A549 (cell line): ENCODE measurements at regions not wholly inside any gene's neighbourhood (a gene's known extent, or its start where the extent isn't known, plus 50 kb on each side); places are given as distances from the start of the nearest gene placed in this dataset.

Experiments used
- CHD2 ChIP-seq: fragments of 150-350 bp; IDR thresholded peaks from 2 replicates; pipeline ENCODE4 v1.6.1; 2014; ENCODE audit warnings: low read length; ENCODE audit not compliant: partially characterized antibody
- EHMT2 ChIP-seq: fragments of 200-600 bp; sonication (generic); IDR thresholded peaks from 2 replicates; pipeline ENCODE4 v1.6.1; 2016; ENCODE audit warnings: antibody characterized with exemption, low read depth, mild to moderate bottlenecking, moderate library complexity
- HOXA7 ChIP-seq: fragments of 250-450 bp; sonication (Bioruptor Pico); IDR thresholded peaks from 2 replicates; pipeline ENCODE4 v1.5.0; 2020; ENCODE audit warnings: mild to moderate bottlenecking, moderate library complexity
- SMC3 ChIP-seq: fragments of >200 bp; sonication (Bioruptor Twin); formaldehyde crosslinking; IDR thresholded peaks from 3 replicates; pipeline ENCODE4 v1.6.1; 2018; ENCODE audit warnings: inconsistent platforms
- TF ChIP-seq, protein P1 (sequence below): fragments of >200 bp; sonication (Bioruptor Twin); formaldehyde crosslinking; IDR thresholded peaks from 3 replicates; pipeline ENCODE4 v1.5.1; 2016
- TF ChIP-seq, protein P2 (sequence below): fragments of 150-350 bp; IDR thresholded peaks from 2 replicates; pipeline ENCODE4 v1.6.1; 2014; ENCODE audit warnings: low read depth, mild to moderate bottlenecking, low read length

DNA sequence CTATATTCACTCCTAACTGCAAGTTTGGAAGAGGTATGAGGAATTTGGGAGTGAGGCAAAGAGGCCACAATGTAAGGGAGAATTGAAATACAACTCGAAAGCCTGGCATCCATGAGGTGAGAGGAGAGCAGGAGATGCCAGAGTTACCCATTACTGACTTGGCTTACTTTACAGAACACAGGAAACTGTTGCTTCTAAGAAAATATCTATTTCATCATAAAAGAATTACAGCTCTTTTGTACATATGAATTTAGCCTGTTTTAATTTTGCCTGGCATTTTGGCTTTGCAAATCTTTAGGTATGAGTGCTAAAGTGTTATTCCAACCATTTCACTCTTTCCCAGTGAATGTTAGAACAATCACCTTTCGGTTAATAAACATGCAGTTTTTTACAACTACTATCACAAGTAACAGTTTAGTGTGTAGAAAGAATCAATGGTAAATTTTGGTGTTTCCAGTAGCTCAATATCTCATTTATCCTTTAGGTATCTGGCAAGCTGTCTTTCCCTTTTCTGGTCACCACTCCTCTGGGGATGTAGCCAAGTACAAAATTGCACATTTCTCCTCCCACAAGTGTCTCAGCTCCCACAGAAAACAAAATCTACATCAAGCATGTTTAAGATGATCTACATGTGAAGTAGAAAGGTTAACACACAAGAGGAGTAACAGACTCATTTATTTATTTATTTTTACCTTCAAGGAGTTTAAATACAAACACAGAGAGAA, 196.6 kb upstream of the DCN start:
- TF ChIP-seq HOXA7 (no peak), EHMT2 (no peak), CHD2 (no peak), SMC3 (no peak)
- TF ChIP-seq, protein P1, sequence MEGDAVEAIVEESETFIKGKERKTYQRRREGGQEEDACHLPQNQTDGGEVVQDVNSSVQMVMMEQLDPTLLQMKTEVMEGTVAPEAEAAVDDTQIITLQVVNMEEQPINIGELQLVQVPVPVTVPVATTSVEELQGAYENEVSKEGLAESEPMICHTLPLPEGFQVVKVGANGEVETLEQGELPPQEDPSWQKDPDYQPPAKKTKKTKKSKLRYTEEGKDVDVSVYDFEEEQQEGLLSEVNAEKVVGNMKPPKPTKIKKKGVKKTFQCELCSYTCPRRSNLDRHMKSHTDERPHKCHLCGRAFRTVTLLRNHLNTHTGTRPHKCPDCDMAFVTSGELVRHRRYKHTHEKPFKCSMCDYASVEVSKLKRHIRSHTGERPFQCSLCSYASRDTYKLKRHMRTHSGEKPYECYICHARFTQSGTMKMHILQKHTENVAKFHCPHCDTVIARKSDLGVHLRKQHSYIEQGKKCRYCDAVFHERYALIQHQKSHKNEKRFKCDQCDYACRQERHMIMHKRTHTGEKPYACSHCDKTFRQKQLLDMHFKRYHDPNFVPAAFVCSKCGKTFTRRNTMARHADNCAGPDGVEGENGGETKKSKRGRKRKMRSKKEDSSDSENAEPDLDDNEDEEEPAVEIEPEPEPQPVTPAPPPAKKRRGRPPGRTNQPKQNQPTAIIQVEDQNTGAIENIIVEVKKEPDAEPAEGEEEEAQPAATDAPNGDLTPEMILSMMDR, result no peak
- TF ChIP-seq, protein P2, sequence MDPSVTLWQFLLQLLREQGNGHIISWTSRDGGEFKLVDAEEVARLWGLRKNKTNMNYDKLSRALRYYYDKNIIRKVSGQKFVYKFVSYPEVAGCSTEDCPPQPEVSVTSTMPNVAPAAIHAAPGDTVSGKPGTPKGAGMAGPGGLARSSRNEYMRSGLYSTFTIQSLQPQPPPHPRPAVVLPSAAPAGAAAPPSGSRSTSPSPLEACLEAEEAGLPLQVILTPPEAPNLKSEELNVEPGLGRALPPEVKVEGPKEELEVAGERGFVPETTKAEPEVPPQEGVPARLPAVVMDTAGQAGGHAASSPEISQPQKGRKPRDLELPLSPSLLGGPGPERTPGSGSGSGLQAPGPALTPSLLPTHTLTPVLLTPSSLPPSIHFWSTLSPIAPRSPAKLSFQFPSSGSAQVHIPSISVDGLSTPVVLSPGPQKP, result no peak
